ENCODE measurements at regions not wholly inside any gene's neighbourhood (a gene's known extent, or its start where the extent isn't known, plus 50 kb on each side); places are given as distances from the start of the nearest gene placed in this dataset.
"Not testable (repeated sequence)": the region's sequence is repeated elsewhere in the genome, so short reads cannot be mapped to it uniquely, and the experiment has no call there.

DNA sequence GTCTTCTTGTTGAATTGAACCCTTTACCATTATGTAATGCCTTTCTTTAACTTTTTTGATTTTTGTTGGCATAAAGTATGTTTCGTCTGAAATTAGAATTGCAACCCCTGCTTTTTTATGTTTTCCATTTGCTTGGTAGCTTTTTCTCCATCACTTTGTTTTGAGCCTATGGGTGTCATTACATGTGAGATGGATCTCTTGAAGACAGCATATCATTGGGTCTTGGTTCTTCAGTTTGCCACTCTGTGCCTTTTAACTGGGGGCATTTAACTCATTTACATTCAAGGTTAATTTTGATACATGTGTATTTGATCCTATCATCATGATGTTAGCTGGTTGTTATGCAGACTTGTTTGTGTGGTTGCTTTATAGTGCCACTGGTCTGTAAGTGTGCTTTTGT lies 489.4 kb upstream of the TNP1 start:
- Histone ChIP-seq H4K20me1 (ENCODE audit: insufficient read depth, low read length) (no peaks in the 10 kb centered on the region), H3K9ac (ENCODE audit: insufficient read depth, low read depth, low read length) (no peak overlapping the region), H3K9me3 (ENCODE audit: low read length) (peaks cover 11% of the 10 kb centered on the region), H2AFZ (ENCODE audit: low read length) (no peak overlapping the region), H3K4me3 (replicated peaks in 1 of 3; ENCODE audit: insufficient read depth in 1 of 3, low read depth in 2 of 3, low read length in 3 of 3) (no peak overlapping the region), H3K36me3 (replicated peaks in 1 of 2; ENCODE audit: control insufficient read depth in 1 of 2, insufficient read depth in 2 of 2, low read length in 2 of 2) (no peaks in the 10 kb centered on the region), H3K79me2 (ENCODE audit: insufficient read depth, low read length) (no peaks in the 10 kb centered on the region), H3K4me1 (ENCODE audit: insufficient read depth, low read length) (peaks cover 6% of the 10 kb centered on the region; the same call in 1 of the 2 replicates), H3K27ac (ENCODE audit: extremely low read length, insufficient read depth, low read length) (no peak overlapping the region), H3K4me2 (ENCODE audit: low read depth, low read length) (no peak overlapping the region), H3K27me3 (ENCODE audit: control insufficient read depth in 1 of 2, insufficient read depth in 2 of 2, low read length in 2 of 2) (no peaks in the 10 kb centered on the region)
- intact Hi-C loops (cut with micrococcal nuclease; ENCODE audit: unreplicated experiment) = no loop called here
- BruUV-seq (replicated peaks) = no TSS peak
- TF ChIP-seq ZBTB7A (CRISPR knock-in tag; IDR thresholded peaks at IDR 0.05) (no peak), TCF7L2 (IDR thresholded peaks at IDR 0.05; ENCODE audit: low read depth, low read length) (no peak)
- in situ Hi-C loops (cut with HindIII; ENCODE audit: extremely low pct_ligation_motif_present, low pct_unique_long_range_greater_than_20kb) = loop anchor here (25.0 kb wide), 1 partner anchor 837 kb away; no protein-coding TSS in a partner anchor
- FAIRE-seq (no peak), DNase-seq (ENCODE audit: low spot score) (no peak), ATAC-seq (no peak)
- CTCF ChIA-PET (ENCODE audit: low intra/inter-chr PET ratio, low total read pairs) = no interaction called here
- POLR2A ChIA-PET = no interaction called here
- 6% methylated on average over 1 of the region's 1 CpG for WGBS (ENCODE audit: low lambda C conversion rate)

GRCh38 chr2:217347630-217348029 lies 487.8 kb upstream of the TNP1 start:
- H3K27ac ChIP-seq (ENCODE audit: extremely low read length, insufficient read depth, low read length); POLR2A ChIA-PET; H3K79me2 ChIP-seq (ENCODE audit: insufficient read depth, low read length); H3K4me2 ChIP-seq (ENCODE audit: low read depth, low read length); H4K20me1 ChIP-seq (ENCODE audit: insufficient read depth, low read length); H3K4me1 ChIP-seq (ENCODE audit: insufficient read depth, low read length); H3K4me3 ChIP-seq (replicated peaks in 1 of 3; ENCODE audit: insufficient read depth in 1 of 3, low read depth in 2 of 3, low read length in 3 of 3); ATAC-seq; H3K9ac ChIP-seq (ENCODE audit: insufficient read depth, low read depth, low read length); H3K27me3 ChIP-seq (ENCODE audit: control insufficient read depth in 1 of 2, insufficient read depth in 2 of 2, low read length in 2 of 2); CTCF ChIA-PET (ENCODE audit: low intra/inter-chr PET ratio, low total read pairs); H2AFZ ChIP-seq (ENCODE audit: low read length); BruUV-seq (replicated peaks); intact Hi-C loops (cut with micrococcal nuclease; ENCODE audit: unreplicated experiment); H3K36me3 ChIP-seq (replicated peaks in 1 of 2; ENCODE audit: control insufficient read depth in 1 of 2, insufficient read depth in 2 of 2, low read length in 2 of 2); TF ChIP-seq LCORL (CRISPR knock-in tag; IDR thresholded peaks at IDR 0.05); FOXA1 (CRISPR knock-in tag; IDR thresholded peaks at IDR 0.05); SOX6 (IDR thresholded peaks at IDR 0.05); EP300 (CRISPR knock-in tag; IDR thresholded peaks at IDR 0.05; ENCODE audit: borderline replicate concordance): not testable (repeated sequence)
- FAIRE-seq (peak; percentile 66), DNase-seq (ENCODE audit: low spot score) (peak; percentile 35)
- 0% methylated on average over 3 of the region's 3 CpGs for WGBS (ENCODE audit: low lambda C conversion rate)
- H3K9me3 ChIP-seq (ENCODE audit: low read length) = peaks cover 11% of the 10 kb centered on the region
- in situ Hi-C loops (cut with HindIII; ENCODE audit: extremely low pct_ligation_motif_present, low pct_unique_long_range_greater_than_20kb) = loop anchor here (25.0 kb wide), 1 partner anchor 835 kb away; no protein-coding TSS in a partner anchor
- TF ChIP-seq PAXIP1 (CRISPR knock-in tag; conservative IDR thresholded peaks at IDR 0.05) (peak; percentile 34; the same call in 1 of the 2 replicates), ONECUT2 (CRISPR knock-in tag; IDR thresholded peaks at IDR 0.05) (0 out of 2 replicates have a peak, but pooled peaks have one; percentile 14), LCORL (IDR thresholded peaks at IDR 0.05) (peak; percentile 63; the same call in 1 of the 2 replicates), FOSL2 (CRISPR knock-in tag; IDR thresholded peaks at IDR 0.05) (peak; percentile 67), TBX3 (IDR thresholded peaks at IDR 0.05; ENCODE audit: borderline replicate concordance) (peak; percentile 81; the same call in 1 of the 2 replicates), KAT2B (IDR thresholded peaks at IDR 0.05; ENCODE audit: borderline replicate concordance, low read depth, low read length) (peak; percentile 92), FOXA1 (IDR thresholded peaks at IDR 0.05) (peak; percentile 76), SOX6 (CRISPR knock-in tag; IDR thresholded peaks at IDR 0.05) (peak; percentile 14; the same call in 1 of the 2 replicates), EP300 (IDR thresholded peaks at IDR 0.05; ENCODE audit: low read depth in 2 of 2, low read length in 2 of 2) (peak in 1 of 2 experiments; percentile 31; a peak in 1 of 4 replicates)
- TF ChIP-seq, protein P1, sequence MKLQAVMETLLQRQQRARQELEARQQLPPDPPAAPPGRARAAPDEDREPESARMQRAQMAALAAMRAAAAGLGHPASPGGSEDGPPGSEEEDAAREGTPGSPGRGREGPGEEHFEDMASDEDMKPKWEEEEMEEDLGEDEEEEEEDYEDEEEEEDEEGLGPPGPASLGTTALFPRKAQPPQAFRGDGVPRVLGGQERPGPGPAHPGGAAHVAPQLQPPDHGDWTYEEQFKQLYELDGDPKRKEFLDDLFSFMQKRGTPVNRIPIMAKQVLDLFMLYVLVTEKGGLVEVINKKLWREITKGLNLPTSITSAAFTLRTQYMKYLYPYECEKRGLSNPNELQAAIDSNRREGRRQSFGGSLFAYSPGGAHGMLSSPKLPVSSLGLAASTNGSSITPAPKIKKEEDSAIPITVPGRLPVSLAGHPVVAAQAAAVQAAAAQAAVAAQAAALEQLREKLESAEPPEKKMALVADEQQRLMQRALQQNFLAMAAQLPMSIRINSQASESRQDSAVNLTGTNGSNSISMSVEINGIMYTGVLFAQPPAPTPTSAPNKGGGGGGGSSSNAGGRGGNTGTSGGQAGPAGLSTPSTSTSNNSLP (IDR thresholded peaks at IDR 0.05; ENCODE audit: low read depth, low read length) = peak; percentile 77
